ENCODE measurements at regions not wholly inside any gene's neighbourhood (a gene's known extent, or its start where the extent isn't known, plus 50 kb on each side); places are given as distances from the start of the nearest gene placed in this dataset.

GRCh38 chr1:184279911-184280458 lies 106.8 kb upstream of the C1orf21 start:
- DNase-seq (ENCODE audit: low read depth): no peak

DNA sequence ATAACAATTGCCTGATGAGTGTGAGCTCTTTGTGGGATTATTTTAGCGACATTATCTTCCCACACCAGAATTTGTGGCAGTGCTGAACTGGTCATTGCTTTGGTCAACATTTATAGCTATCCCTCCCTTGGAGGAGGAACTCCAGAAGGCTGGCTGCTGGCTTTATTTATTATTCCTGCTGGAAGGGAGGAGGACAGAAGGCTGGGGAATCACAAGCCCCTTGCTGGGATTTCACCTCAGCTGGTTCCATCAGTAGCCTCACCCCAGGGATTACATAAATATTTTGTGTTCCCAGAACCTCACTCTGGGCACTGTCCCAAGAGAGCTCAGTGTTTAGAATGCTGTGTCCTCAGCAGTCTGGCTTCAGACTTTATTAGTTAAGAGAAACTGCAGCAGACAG lies 102.8 kb upstream of the C1orf21 start:
- peak; percentile 70 for DNase-seq (ENCODE audit: low read depth)

DNA sequence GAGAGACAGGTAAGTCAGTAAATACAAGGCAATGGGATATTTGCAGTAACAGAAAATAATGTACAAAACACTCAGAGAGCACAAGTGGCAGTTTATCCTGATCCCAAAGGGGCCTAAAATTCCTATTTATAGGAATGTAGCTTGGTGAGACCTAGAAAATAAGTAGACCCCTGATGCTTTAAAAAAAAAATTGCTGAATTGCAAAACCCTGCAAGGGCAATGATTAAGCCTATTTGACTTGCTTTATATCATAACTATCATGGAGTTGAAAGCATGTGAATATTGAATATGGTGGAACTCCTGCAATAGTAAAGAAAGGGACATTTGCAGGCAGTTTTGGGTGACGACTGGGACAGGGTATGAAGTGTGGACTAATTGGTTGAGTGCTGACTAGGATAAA lies 101.9 kb upstream of the C1orf21 start:
- no peak for DNase-seq (ENCODE audit: low read depth)

- no peak for DNase-seq (ENCODE audit: low read depth)
Measured at GRCh38 chr1:184285401-184286087, 101.3 kb upstream of the C1orf21 start.

DNA sequence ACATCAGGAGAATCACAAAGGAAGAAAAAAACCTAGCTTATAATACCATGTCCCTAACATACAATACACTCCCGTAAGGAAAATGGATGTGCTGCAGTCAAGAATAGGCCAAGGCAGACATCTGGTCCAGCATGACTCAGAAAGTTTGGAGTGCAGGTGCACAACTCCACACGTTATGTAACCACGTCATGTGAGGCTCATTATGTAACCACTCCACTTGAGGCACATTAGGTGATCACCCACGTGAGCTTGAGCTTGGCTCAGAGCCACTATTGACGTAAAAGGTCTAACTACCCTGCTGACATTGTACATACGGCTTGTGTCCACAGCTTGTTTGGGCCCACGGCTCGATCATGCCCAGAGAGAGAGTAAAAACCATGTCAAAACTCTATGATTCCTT lies 99.8 kb upstream of the C1orf21 start:
- no peak for DNase-seq (ENCODE audit: low read depth)

GRCh38 chr1:184289825-184290550 lies 96.8 kb upstream of the C1orf21 start:
- no peak for DNase-seq (ENCODE audit: low read depth)

DNA sequence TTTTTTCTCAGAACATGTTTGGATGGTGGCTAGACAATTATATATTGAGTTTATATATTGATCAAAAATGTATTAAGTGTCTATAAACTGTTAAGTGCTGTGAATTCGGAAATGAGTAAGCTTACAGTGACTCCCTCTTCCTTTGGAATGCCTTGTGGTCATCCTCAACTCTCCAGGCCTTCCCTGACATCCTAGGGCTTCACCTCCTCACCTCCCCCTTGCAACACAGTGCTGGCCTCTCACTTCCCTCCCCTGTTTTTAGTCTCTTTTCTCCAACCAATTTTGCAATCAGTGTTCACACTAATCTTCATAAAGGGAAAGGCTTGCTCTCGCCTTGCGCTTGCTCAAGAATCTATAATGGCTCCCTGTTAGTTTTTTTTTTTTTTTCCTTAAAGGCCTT lies 95.1 kb upstream of the C1orf21 start:
- DNase-seq (ENCODE audit: low read depth): no peak

GRCh38 chr1:184292101-184292500 lies 94.7 kb upstream of the C1orf21 start:
- DNase-seq (ENCODE audit: low read depth): no peak

GRCh38 chr1:184294101-184294500 lies 92.7 kb upstream of the C1orf21 start:
- no peak for DNase-seq (ENCODE audit: low read depth)

GRCh38 chr1:184296466-184297243 lies 90.2 kb upstream of the C1orf21 start:
- peak; percentile 96 for DNase-seq (ENCODE audit: low read depth)

DNA sequence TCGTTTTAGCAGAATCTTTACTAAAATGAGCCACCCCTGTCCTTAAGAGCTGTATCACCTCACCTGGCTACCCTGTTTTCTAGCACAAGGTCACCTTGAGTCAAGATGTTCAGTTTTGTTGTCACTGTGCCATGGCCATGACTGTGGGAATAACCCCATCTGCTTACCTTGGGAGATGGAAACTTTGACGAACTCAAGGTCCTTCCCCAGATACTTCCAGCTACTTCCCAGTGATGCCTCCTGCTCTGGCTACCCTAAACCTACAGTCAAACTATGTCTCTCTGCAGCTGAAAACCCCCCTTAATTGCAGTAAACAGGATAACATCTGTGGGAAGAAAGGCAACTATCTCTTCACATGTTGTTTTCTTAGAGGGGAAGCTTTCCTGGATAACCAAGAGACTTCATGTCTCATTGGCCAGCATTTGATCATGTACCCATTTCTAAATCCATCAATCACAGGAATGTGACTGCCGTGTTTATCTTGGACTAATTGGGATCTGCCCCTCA lies 89.5 kb upstream of the C1orf21 start:
- no peak for DNase-seq (ENCODE audit: low read depth)

GRCh38 chr1:184298440-184299405 lies 88.1 kb upstream of the C1orf21 start:
- peak; percentile 15 for DNase-seq (ENCODE audit: low read depth)

GRCh38 chr1:184299406-184299790 lies 87.4 kb upstream of the C1orf21 start:
- peak; percentile 73 for DNase-seq (ENCODE audit: low read depth)

GRCh38 chr1:184299796-184300195 lies 87.0 kb upstream of the C1orf21 start:
- no peak for DNase-seq (ENCODE audit: low read depth)

GRCh38 chr1:184300446-184300845 lies 86.4 kb upstream of the C1orf21 start:
- peak; percentile 12 for DNase-seq (ENCODE audit: low read depth)

DNA sequence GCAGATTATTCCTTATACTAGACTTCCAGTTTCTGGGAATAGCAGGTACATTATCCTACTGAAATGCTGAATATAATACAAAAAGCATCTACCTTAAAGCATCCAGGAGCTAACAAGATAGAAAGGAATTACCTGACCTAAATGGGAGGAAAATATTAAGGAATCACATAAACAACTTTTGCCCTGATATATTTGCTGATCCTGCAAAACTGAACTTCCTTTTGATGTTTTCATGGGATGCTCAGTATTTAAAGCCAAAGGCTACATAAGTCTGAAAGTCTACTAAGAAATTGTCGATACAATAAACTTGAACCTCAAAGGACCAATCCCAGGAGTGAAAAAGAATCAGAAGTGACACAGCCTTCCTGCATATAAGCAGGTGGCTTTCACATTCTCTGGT lies 85.6 kb upstream of the C1orf21 start:
- DNase-seq (ENCODE audit: low read depth): no peak

DNA sequence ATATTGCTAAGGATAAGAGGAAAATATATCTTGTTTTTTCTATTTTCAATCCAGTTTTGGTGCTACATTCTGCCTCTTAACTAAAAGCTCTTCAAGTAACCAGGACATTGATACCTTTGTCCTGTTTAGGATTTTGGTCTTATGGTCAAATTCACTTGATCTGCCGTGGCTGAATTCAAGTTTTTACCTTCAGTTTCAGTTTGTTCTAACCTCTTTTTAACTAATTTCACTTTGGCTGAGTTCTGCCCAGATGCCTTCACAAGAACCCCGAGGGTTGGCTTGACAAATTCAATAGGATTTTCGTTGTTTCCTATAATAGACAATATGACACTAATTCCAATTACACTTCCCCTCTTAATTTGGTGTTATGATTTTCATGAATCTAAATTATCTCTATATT lies 84.5 kb upstream of the C1orf21 start:
- no peak for DNase-seq (ENCODE audit: low read depth)

GRCh38 chr1:184310157-184310819 lies 76.5 kb upstream of the C1orf21 start:
- DNase-seq (ENCODE audit: low read depth): no peak

- DNase-seq (ENCODE audit: low read depth): no peak
Measured at GRCh38 chr1:184311580-184311979, 75.2 kb upstream of the C1orf21 start.

GRCh38 chr1:184315254-184315653 lies 71.6 kb upstream of the C1orf21 start:
- peak; percentile 91 for DNase-seq (ENCODE audit: low read depth)

GRCh38 chr1:184319879-184320278 lies 67.0 kb upstream of the C1orf21 start:
- DNase-seq (ENCODE audit: low read depth): no peak
